ENCODE measurements at regions not wholly inside any gene's neighbourhood (a gene's known extent, or its start where the extent isn't known, plus 50 kb on each side); places are given as distances from the start of the nearest gene placed in this dataset.

GRCh38 chr1:4212796-4213195 is 312.7 kb upstream of the C1orf174 start:
- TF ChIP-seq CTCF (IDR thresholded peaks at IDR 0.05; ENCODE audit: insufficient read depth, low read depth, low read length) = no peak
- TF ChIP-seq EZH2 (IDR thresholded peaks at IDR 0.05; ENCODE audit: insufficient read depth, low read length) = no peak
